H1 (cell line): ENCODE measurements at regions not wholly inside any gene's neighbourhood (a gene's known extent, or its start where the extent isn't known, plus 50 kb on each side); places are given as distances from the start of the nearest gene placed in this dataset.

Experiments used
- CTCF ChIA-PET: fragments of 300-600 bp; sonication (Branson Sonifier 250); formaldehyde crosslinking; loops from one replicate; lab custom pipeline; 2021; ENCODE audit not compliant: partially characterized antibody; lab: Charles Lee
- POLR2A ChIA-PET: fragments of 300-600 bp; sonication (Branson Sonifier 250); formaldehyde crosslinking; loops from one replicate; lab custom pipeline; 2021; ENCODE audit warnings: inconsistent platforms; ENCODE audit not compliant: partially characterized antibody; lab: Charles Lee
- DNase-seq, 2 experiments: peaks; one replicate each; pipeline versions ENCODE4 v3.0.0 to v3.0.0-alpha.2; 2010 to 2022; ENCODE audit warnings: low spot score in 2 of 2, low read depth in 1 of 2, mixed read lengths in 1 of 2
- FAIRE-seq: peaks from 2 replicates; lab custom pipeline; 2011; peaks lifted over from hg19 to GRCh38; lab: Jason Lieb, UNC
- H2AFZ ChIP-seq: 2 replicates; pipeline ENCODE4 v1.8.1; 2012; ENCODE audit warnings: low read length, inconsistent platforms
- H2AK5ac ChIP-seq: 2 replicates; pipeline ENCODE4 v1.6.1; 2013; ENCODE audit warnings: low read depth, low read length
- H2BK120ac ChIP-seq: replicated peaks from 2 replicates; pipeline ENCODE3; 2013; ENCODE audit warnings: low read depth, low read length, inconsistent platforms
- H2BK12ac ChIP-seq: 2 replicates; pipeline ENCODE4 v1.6.1; 2013; ENCODE audit warnings: low read depth, low read length
- H2BK15ac ChIP-seq: 2 replicates; pipeline ENCODE4 v1.6.1; 2013; ENCODE audit warnings: low read length
- H2BK20ac ChIP-seq: 2 replicates; pipeline ENCODE4 v1.6.1; 2013; ENCODE audit warnings: low read length
- H2BK5ac ChIP-seq: 2 replicates; pipeline ENCODE4 v1.6.1; 2013; ENCODE audit warnings: low read depth, low read length
- H3K14ac ChIP-seq: 2 replicates; pipeline ENCODE4 v1.6.1; 2013; ENCODE audit warnings: inconsistent platforms; ENCODE audit not compliant: insufficient read length
- H3K18ac ChIP-seq: 2 replicates; pipeline ENCODE4 v1.6.1; 2013; ENCODE audit warnings: low read length; ENCODE audit errors: extremely low read depth
- H3K23ac ChIP-seq: 2 replicates; pipeline ENCODE4 v1.6.1; 2013; ENCODE audit warnings: inconsistent platforms; ENCODE audit not compliant: insufficient read length
- H3K23me2 ChIP-seq: 2 replicates; pipeline ENCODE4 v1.6.1; 2013; ENCODE audit warnings: low read depth, low read length
- H3K27ac ChIP-seq: 2 replicates; pipeline ENCODE4 v1.6.1; 2011; ENCODE audit warnings: low read depth, low read length, inconsistent platforms
- H3K27me3 ChIP-seq, 4 experiments: replicated peaks in 1 of 4; 1 replicate in 1 of 4; 2 replicates in 3 of 4; pipeline versions ENCODE4 v1.6.1 to v1.8.1; 2011 to 2013; ENCODE audit warnings: low read length in 3 of 4, mild to moderate bottlenecking in 3 of 4, inconsistent platforms in 2 of 4, mixed read lengths in 2 of 4, moderate library complexity in 1 of 4; ENCODE audit not compliant: control insufficient read depth in 3 of 4, insufficient read depth in 3 of 4; ENCODE audit errors: extremely low read depth in 1 of 4
- H3K36me3 ChIP-seq, 4 experiments: 2 replicates each; pipeline versions ENCODE4 v1.6.1 to v1.8.1; 2011 to 2013; ENCODE audit warnings: mild to moderate bottlenecking in 4 of 4, low read length in 3 of 4, moderate library complexity in 2 of 4, control low read depth in 1 of 4, inconsistent platforms in 1 of 4; ENCODE audit not compliant: insufficient read depth in 4 of 4, control insufficient read depth in 2 of 4
- H3K4ac ChIP-seq: replicated peaks from 2 replicates; pipeline ENCODE3; 2013; ENCODE audit warnings: low read length, low read depth, mixed read lengths, inconsistent platforms; ENCODE audit not compliant: insufficient read length
- H3K4me1 ChIP-seq, 4 experiments: replicated peaks in 1 of 4; 1 replicate in 1 of 4; 2 replicates in 3 of 4; pipeline versions ENCODE4 v1.6.1 to v1.8.1; 2011 to 2013; ENCODE audit warnings: low read length in 3 of 4, inconsistent platforms in 2 of 4, mixed read lengths in 1 of 4; ENCODE audit not compliant: insufficient read depth in 4 of 4, control insufficient read depth in 3 of 4
- H3K4me2 ChIP-seq, 2 experiments: 2 replicates each; pipeline versions ENCODE4 v1.6.1 to v1.8.1; 2011 to 2013; ENCODE audit warnings: low read depth in 2 of 2, low read length in 2 of 2, control low read depth in 1 of 2, inconsistent platforms in 1 of 2, mild to moderate bottlenecking in 1 of 2; ENCODE audit not compliant: insufficient read depth in 1 of 2
- H3K4me3 ChIP-seq, 4 experiments: fragments of 200-600, 300-600 bp in 1 of 4; sonication (generic), shearing (Covaris generic), sonication (Bioruptor Twin) in 1 of 4; 2 replicates each; pipeline versions ENCODE4 v1.5.1 to v1.8.1; 2011 to 2016; ENCODE audit warnings: low read length in 4 of 4, low read depth in 3 of 4, control low read depth in 2 of 4, inconsistent platforms in 2 of 4, mild to moderate bottlenecking in 2 of 4, mixed read lengths in 1 of 4, moderate library complexity in 1 of 4; ENCODE audit not compliant: insufficient read depth in 2 of 4; ENCODE audit errors: extremely low read depth in 1 of 4
- H3K56ac ChIP-seq: replicated peaks from 2 replicates; pipeline ENCODE3; 2013; ENCODE audit warnings: low read depth, mild to moderate bottlenecking, mixed read lengths, low read length, inconsistent platforms; ENCODE audit not compliant: insufficient read length
- H3K79me1 ChIP-seq: 2 replicates; pipeline ENCODE4 v1.6.1; 2013; ENCODE audit warnings: low read depth, low read length, control low read depth
- H3K79me2 ChIP-seq, 2 experiments: 2 replicates each; pipeline versions ENCODE4 v1.6.1 to v1.8.1; 2012 to 2013; ENCODE audit warnings: low read length in 2 of 2, mild to moderate bottlenecking in 2 of 2, inconsistent platforms in 1 of 2; ENCODE audit not compliant: insufficient read depth in 2 of 2, control insufficient read depth in 1 of 2
- H3K9ac ChIP-seq, 4 experiments: replicated peaks in 1 of 4; 1 replicate in 1 of 4; 2 replicates in 3 of 4; pipeline versions ENCODE4 v1.6.1 to v1.8.1; 2011 to 2013; ENCODE audit warnings: low read depth in 3 of 4, low read length in 3 of 4, control low read depth in 2 of 4, mild to moderate bottlenecking in 2 of 4, moderate library complexity in 2 of 4, inconsistent platforms in 1 of 4; ENCODE audit errors: extremely low read depth in 1 of 4
- H3K9me3 ChIP-seq, 2 experiments: 2 replicates each; pipeline versions ENCODE4 v1.6.1 to v1.8.1; 2012 to 2013; ENCODE audit warnings: mild to moderate bottlenecking in 2 of 2, moderate library complexity in 2 of 2, control low read depth in 1 of 2, inconsistent platforms in 1 of 2, low read depth in 1 of 2, low read length in 1 of 2, mixed read lengths in 1 of 2; ENCODE audit not compliant: insufficient read depth in 2 of 2
- H4K20me1 ChIP-seq, 2 experiments: replicated peaks in 1 of 2; 2 replicates each; pipeline versions ENCODE3 to v1.8.1; 2011 to 2013; ENCODE audit warnings: inconsistent platforms in 2 of 2, low read length in 2 of 2, mild to moderate bottlenecking in 1 of 2; ENCODE audit not compliant: insufficient read depth in 2 of 2, control insufficient read depth in 1 of 2
- H4K5ac ChIP-seq: 2 replicates; pipeline ENCODE4 v1.6.1; 2013; ENCODE audit warnings: low read length, low read depth, mixed read lengths, inconsistent platforms; ENCODE audit not compliant: insufficient read length
- H4K8ac ChIP-seq: 2 replicates; pipeline ENCODE4 v1.8.0; 2013; ENCODE audit warnings: mild to moderate bottlenecking, moderate library complexity, low read length, inconsistent platforms; ENCODE audit not compliant: insufficient read depth; ENCODE audit errors: extremely low read depth
- H4K91ac ChIP-seq: replicated peaks from 2 replicates; pipeline ENCODE3; 2013; ENCODE audit warnings: low read length, mixed read lengths, inconsistent platforms; ENCODE audit not compliant: insufficient read length
- ATF2 ChIP-seq: IDR thresholded peaks from 2 replicates; pipeline ENCODE4 v1.6.1; 2012; ENCODE audit warnings: low read length, inconsistent platforms
- BACH1 ChIP-seq: IDR thresholded peaks from 2 replicates; pipeline ENCODE4 v1.6.1; 2012; ENCODE audit warnings: low read length, improper control_type of control experiment
- CBX5 ChIP-seq: fragments of 300-800, 300-1000 bp; sonication (generic); IDR thresholded peaks from 2 replicates; pipeline ENCODE4 v1.7.1; 2016; ENCODE audit warnings: antibody characterized with exemption, low read length, low read depth
- CTCF ChIP-seq, 3 experiments: IDR thresholded peaks; 1 replicate in 2 of 3; 2 replicates in 1 of 3; pipeline versions ENCODE4 v1.5.1 to v1.6.1; 2011; ENCODE audit warnings: low read length in 3 of 3, mild to moderate bottlenecking in 3 of 3, inconsistent platforms in 2 of 3, low read depth in 1 of 3, moderate library complexity in 1 of 3; ENCODE audit not compliant: insufficient read depth in 1 of 3; ENCODE audit errors: control extremely low read depth in 1 of 3
- POLR2A ChIP-seq, 2 experiments: IDR thresholded peaks; 1 replicate in 1 of 2; 2 replicates in 1 of 2; pipeline ENCODE4 v1.6.1; 2011; ENCODE audit warnings: low read depth in 2 of 2, low read length in 2 of 2, mild to moderate bottlenecking in 2 of 2; ENCODE audit errors: control extremely low read depth in 1 of 2
- POLR2AphosphoS5 ChIP-seq: IDR thresholded peaks from 2 replicates; pipeline ENCODE4 v1.6.1; 2011; ENCODE audit warnings: low read depth, low read length
- RXRA ChIP-seq: IDR thresholded peaks from 2 replicates; pipeline ENCODE4 v1.6.1; 2011; ENCODE audit warnings: low read depth, mild to moderate bottlenecking, low read length, moderate library complexity; ENCODE audit not compliant: insufficient read depth
- TBP ChIP-seq: IDR thresholded peaks from 2 replicates; pipeline ENCODE4 v1.6.1; 2011; ENCODE audit warnings: low read depth, low read length, improper control_type of control experiment
- TCF12 ChIP-seq: IDR thresholded peaks from 2 replicates; pipeline ENCODE4 v1.6.1; 2011; ENCODE audit warnings: low read depth, mild to moderate bottlenecking, low read length
- WGBS, 2 experiments: shearing (Covaris generic) in 1 of 2; methylation state at CpG; one replicate each; pipeline versions ENCODE4 v1.1.6 to v1.1.7; 2013 to 2015; ENCODE audit warnings: low lambda C conversion rate in 2 of 2, mixed read lengths in 2 of 2, inconsistent platforms in 1 of 2, low coverage in 1 of 2, missing lambda C conversion rate in 1 of 2; ENCODE audit not compliant: insufficient replicate concordance in 2 of 2, insufficient coverage in 1 of 2, insufficient read length in 1 of 2; ENCODE audit errors: extremely low coverage in 1 of 2, missing lambda C conversion rate in 1 of 2; 5-methylcytosine and 5-hydroxymethylcytosine counted together

GRCh38 chr4:181959121-181959520 lies 284.1 kb upstream of the TENM3 start:
- Histone ChIP-seq H3K9ac (no peak overlapping the region), H2BK5ac (no peak overlapping the region), H2BK120ac (no peak overlapping the region), H4K91ac (no peak overlapping the region), H2BK12ac (no peak overlapping the region; the same call in 1 of the 2 replicates), H3K23me2 (no peaks in the 10 kb centered on the region), H3K4me3 (no peak overlapping the region), H3K4me1 (peaks cover 0 to 8% (median 0%) of the 10 kb centered on the region in 4 experiments; a peak in 3 of 7 replicates), H2BK15ac (no peak overlapping the region), H4K8ac (no peak overlapping the region), H2BK20ac (no peak overlapping the region), H3K4ac (no peak overlapping the region), H3K4me2 (no peak overlapping the region), H4K20me1 (no peaks in the 10 kb centered on the region), H3K79me1 (no peaks in the 10 kb centered on the region), H3K79me2 (no peaks in the 10 kb centered on the region), H3K23ac (no peak overlapping the region), H3K56ac (no peak overlapping the region), H3K27me3 (peaks cover 0 to 1% (median 0%) of the 10 kb centered on the region in 4 experiments; a peak in 1 of 7 replicates), H2AK5ac (no peak overlapping the region), H3K14ac (no peak overlapping the region), H3K9me3 (no peaks in the 10 kb centered on the region), H3K18ac (no peak overlapping the region), H3K36me3 (no peaks in the 10 kb centered on the region; a peak in 1 of 8 replicates), H3K27ac (no peak overlapping the region), H4K5ac (no peak overlapping the region), H2AFZ (no peak overlapping the region)
- FAIRE-seq (no peak), DNase-seq (no peak)
- POLR2A ChIA-PET, result interaction anchor here (0.6 kb wide), 1 partner anchor 98 kb away, joined by 3 read pairs; no protein-coding TSS in a partner anchor
- CTCF ChIA-PET, result interaction anchor here (0.6 kb wide), 1 partner anchor 994 kb away, joined by 3 read pairs; no protein-coding TSS in a partner anchor
- 77% methylated on average over 3 of the region's 3 CpGs; no CpG with 5 or more reads in 1 of the 2 experiments for WGBS, 2 experiments
- no peak for TF ChIP-seq TBP
- TF ChIP-seq POLR2AphosphoS5, result no peak
- no peak for TF ChIP-seq ATF2
- no peak for TF ChIP-seq BACH1
- no peak for TF ChIP-seq TCF12
- TF ChIP-seq CTCF (IDR thresholded peaks at IDR 0.05; ENCODE audit: control extremely low read depth in 1 of 3, insufficient read depth in 1 of 3, low read depth in 1 of 3, low read length in 3 of 3), result no peak
- no peak for TF ChIP-seq POLR2A (IDR thresholded peaks at IDR 0.05; ENCODE audit: control extremely low read depth in 1 of 2, low read depth in 2 of 2, low read length in 2 of 2)
- no peak for TF ChIP-seq CBX5
- no peak for TF ChIP-seq RXRA
